Lung microvascular endothelial cell (primary cell): ENCODE measurements at regions not wholly inside any gene's neighbourhood (a gene's known extent, or its start where the extent isn't known, plus 50 kb on each side); places are given as distances from the start of the nearest gene placed in this dataset.

Source experiments
- DNase-seq, 2 donors: peaks; one replicate each; pipeline versions ENCODE4 v3.0.0 to v3.0.0-alpha.2; 2010; ENCODE audit warnings: low read depth in 2 of 2

DNA sequence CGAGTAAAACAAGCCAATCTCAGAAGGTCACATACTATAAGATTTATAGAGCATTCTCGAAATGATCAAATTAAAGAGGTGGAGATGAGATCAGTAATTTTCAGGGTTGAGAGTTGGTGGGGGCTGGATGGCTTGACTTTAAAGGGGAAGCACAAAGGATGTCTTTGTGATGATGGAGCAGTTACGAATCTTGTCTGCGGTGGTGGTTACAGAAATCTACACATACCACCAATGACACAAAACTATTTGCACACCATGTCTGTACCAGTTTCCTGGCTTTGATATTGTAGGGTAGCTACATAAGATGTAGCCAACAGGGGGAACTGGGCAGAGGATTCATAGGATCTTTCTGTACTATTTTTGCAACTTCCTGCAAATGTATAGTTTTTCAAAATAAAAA, 190.6 kb upstream of the SMIM21 start:
- no peak for DNase-seq

DNA sequence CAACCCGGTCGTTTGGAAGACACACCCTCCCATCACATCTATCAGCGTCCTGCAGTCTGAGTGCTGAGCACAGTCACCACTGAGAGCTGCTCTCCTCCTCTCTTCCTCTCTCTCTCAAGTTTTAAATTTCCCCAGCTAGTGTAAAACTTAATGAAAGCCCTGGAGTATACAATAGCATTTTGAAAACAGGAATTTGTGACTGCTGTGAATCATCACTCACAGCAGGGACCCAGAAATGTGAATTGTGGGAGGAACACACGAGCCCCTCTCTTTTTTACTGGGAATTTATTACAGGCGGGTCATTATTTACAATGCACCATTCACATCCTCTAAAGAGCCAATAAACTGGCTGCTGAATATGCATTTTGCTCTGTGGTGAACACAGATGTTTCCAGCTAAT, 185.0 kb upstream of the SMIM21 start:
- no peak for DNase-seq

DNA sequence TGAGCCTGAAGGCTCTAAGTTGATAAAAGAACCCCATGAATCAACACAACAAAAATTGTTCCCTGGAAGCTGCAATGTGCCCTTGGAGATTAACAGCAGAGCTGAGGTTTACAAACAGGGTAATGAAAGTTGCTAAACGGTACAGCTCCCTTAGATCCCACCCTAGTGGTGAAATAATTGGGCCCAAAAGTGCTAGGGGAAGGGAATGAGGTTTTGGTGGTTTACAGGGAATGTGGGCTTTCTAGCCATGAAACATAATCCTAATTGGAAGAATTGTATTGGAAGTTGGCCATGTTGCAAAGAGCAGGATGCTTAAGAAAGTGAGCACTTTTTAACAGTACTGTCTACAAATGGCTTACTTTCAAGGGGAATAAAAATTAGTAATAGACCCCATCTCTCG, 180.2 kb upstream of the SMIM21 start:
- DNase-seq: no peak

DNA sequence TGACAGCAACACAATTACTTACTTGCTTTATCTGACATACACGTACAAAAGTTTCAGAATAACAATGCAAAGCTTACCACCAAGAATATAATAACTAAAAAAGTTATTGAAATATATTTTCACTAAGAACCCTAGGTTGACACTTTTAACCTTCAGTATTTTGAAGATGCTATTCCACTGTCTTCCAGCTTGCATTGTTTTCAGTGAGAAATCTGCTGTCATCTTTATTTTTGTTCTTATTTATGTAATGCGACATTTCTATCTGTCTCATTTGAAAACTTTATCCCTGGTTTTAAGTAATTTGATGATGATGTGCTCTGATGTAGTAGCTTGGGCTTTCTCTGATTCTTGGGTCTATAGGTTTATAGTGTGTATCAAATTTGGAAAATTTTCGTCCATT, 165.0 kb upstream of the SMIM21 start:
- no peak for DNase-seq

DNA sequence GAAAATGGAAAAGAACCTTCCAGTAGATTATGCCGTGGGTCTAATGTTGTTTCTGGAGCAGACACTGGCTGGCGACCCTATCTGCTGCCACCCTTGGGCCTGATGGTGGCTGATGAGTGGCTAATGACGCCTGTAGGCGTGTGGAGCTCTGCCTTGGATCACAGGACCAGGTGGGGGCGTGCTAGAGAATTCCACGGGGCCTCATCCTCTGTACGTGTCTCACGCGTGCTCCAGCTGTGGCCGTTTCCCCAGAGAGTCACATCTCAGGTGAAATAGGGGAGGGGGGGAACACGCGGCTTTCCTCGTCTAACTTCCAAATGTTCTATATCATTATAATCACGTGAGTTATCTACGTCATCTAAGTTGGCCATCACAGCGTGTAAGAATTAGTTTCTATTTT, 160.9 kb upstream of the SMIM21 start:
- no peak for DNase-seq

DNA sequence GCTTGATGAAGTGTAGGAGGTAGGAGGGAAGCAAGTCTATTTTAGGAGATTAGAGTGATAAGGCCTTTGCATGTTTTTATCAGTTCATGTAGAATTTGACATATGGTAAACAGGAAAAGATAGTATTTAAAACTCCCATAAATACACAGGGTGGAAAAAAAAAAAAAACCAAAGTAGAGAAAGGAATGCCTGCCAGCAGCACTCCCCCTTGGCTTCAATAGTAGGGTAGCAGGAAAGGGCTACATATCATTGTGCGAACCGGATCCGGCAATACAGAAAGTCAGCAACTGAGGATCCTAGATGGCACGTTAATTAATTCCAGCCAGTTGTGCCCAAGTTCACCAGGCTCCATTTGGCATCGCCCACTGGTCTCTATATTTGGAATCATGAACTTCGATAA, 159.6 kb upstream of the SMIM21 start:
- peak in 1 of 2 donors; percentile 3 for DNase-seq

DNA sequence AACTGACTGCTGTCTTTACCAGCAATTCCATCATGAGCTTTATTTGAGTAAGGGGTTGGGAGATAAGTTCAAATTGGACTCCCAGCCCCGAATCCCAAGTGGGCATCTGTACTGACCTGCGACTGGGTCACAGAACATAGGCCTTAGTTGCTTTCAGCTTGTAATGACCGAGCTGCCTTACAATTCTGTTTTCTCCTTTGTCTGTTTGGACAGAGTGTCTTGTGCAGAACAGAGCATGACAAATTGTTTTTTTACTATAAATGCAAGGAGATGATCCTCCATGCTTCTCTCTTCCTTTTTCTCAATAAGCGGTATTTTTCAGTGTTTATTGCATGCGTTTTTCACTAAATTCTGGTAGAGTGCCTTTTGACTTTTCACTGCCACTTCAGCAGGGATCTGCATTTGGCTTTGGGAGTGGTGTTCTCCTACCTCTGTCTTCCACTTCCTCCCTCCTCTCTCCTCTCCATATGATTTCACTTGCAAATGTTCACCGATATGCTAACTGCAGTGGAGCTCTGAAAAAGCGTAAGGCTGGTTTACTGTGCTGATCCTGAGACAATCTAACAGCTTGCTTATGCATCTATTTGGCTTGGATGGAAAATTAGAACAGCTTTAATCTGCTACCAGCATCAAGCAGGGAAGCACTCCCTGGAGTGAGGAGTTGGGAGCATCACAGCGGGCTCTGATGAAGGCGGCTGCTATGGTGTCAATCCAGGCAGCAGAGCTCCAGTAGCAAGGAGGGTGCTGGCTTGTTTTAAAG, 158.8 kb upstream of the SMIM21 start:
- no peak for DNase-seq

DNA sequence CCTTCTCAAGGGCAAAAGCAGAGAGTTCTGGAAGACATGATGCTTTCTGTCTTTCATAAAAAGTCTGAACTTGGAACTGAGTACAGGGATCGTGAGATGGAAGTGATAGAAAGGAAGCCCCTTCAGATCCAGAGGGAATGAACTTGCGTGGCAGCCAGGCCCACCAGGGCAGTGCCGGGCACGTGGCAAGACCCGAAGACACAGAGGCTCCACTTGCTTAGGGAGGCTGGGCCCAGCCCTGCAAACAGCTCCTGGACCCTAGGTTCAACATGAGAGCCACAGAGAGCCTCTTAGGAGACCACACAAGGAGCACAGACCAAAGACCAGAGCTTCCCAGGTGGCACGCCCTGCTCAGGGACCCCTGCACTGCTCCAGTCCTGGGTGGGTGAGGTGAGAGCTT, 155.4 kb upstream of the SMIM21 start:
- DNase-seq: no peak

DNA sequence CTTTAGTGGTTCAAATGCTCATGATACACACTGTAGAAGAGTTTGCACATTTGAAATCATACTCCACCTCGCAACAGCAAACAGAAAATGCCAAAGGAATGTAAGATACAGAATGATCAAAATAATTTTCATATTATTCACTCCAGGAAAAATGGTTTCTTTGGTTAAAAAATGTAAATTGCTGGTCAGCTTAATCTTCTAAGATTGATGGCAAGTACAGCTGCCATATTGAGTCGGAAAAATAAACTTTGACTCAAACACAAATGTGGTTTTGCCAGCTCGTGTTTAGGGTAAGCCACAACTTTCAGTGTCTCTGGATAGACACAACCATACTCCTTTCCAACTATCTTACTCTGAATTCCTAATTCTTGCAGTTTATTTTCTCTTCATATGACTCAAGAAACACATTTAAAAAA, 154.9 kb upstream of the SMIM21 start:
- DNase-seq: no peak

DNA sequence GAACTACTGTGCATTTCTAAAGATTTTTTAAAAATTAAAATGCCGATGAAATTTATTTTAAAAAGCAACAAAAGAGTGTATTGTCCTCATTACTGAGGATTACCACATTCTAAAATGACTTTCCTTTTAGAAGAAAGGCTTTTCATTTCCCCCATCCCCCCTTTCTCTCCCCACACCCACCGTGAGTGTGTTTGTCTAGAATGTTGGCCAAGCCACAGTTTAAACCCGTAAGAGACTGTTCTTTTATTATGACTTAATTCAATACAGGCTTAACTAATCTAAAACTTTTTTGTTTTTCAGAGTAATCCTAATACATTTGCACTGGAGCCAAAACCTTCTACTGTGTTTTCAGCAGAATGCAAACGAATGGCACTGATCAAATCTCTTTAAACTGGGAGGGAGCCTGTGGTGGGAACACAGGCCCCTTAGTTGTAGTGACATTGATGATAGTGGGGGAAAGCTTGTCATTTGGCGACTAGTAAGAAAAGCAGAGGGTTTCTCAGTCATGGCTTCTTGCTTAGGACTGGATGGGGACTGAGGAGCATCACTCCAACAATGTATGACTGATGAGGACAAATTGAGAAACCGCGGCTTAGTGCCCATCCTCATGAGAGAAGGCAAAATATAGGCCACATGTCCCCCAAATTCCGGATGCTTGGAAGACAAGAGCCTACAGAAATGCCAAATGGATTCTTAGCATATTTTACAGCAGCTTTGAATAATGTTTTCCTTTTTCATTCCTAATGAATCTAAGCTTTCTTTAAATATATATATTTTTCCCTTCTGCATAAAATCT, 154.0 kb upstream of the SMIM21 start:
- DNase-seq: no peak

DNA sequence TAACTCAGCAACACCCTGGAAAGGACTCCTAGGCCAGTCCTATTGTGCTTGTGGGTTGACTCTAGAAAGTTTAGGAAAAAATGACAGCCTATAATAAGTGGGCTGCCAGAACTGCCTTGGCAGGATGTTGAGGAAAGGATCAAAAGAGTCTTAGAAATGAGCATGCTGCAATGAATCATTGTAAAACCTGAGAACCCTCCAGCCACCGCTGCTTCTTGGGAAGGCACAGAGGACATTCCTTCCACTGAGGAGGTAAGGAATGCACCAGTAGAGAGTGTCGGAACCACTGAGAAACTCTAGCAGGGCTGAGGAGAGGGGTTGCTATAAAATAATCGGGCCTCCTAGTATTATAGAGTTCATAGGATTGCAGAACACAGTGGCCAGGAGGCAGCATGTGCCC, 146.7 kb upstream of the SMIM21 start:
- no peak for DNase-seq

DNA sequence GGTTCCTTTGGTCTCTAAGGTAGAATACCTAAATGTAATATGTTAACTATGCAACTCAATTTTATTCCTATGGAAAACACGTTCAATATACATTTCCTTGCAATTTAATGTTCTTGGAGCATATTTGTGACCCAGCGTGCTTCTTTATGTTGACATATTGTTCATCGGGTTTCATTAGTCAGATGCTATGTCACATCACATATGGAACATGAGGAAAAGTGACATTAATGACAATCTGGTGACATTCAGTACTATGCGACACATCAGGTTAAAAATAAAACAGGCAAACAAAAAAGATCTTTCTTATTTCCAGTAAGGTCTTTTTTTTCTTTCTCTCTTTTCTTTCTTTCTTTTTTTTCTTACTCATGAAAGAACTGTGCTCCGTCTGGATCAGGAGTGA, 135.6 kb upstream of the SMIM21 start:
- no peak for DNase-seq

DNA sequence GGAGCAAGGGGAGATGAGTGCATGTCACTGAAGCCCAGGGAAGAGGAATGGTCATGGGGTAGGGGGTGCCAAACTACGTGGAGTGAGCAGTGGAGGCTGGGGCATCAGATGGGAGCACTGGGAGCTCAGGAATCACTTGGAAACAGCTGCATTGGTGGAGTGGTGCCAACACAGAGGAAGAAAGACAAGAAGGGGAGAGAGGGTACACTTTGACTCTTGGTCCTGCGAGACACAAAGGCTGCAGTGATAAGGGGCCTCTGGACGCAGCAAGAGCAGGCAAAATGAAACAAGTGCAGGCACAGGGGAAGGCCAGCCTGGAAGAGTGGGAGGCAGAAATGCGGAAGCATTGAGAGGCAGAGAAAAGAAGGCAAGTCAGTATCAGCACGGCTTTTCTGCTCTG, 134.7 kb upstream of the SMIM21 start:
- no peak for DNase-seq

DNA sequence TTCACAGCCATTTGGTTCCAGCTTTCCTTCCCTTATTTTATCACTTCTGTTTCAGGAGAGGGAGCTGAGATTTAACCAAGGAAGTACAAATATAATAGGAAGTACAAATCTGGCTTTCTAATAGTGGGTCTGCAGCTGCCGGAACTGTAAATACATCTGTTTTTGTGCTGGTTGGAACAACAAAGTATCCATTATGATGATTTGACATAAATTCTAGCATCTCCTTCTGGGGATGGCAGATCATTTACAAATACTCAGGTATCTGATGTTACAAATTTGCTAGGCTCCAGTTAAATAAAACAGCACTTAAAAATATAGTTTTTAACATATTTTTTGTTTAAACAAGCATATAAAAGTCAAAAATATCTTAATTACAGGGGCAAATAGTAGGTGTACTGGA, 131.3 kb upstream of the SMIM21 start:
- no peak for DNase-seq

DNA sequence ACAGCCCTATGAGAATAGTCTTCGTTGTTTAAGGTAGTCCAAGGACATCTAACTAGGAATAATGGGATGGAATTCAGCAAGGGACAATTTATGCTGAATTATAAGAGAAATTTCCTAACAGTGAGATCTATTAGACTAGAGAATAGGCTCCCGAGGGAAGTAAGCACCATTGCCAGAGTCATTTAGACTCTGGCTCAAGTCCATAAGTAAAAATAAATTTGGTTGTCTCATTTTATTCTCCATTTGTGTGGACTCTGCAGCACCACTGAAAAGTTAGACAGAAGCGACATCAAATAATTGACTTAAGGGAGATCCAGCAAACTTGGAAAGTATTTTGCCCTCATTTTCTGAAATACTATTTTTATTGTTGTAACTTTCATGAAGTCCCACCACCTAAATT, 129.3 kb upstream of the SMIM21 start:
- no peak for DNase-seq

DNA sequence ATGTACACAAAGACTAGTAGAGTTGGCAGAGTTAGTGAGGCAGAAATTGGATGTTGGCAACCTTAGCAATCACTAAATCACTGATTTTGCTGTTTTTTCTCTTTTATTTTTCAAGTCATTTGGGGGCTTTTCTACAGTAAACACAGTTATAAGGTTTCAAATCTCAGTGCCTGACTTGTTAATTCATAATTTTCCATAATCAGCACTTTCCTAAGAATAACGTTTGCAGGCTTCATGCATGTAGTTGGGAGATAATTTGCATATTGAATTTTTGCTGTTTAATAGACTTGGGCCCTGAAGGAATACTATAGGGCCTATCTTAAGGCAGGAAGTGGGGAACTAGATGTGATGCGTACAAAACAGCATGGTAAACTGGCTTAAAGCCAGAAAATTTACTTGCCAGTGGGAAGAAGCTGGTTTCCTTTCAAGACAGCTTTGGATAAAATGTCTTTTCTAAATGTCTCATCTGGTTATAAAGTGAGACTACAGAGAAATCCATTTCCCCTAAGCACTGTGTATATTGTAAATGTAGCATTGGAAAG, 127.2 kb upstream of the SMIM21 start:
- no peak for DNase-seq

DNA sequence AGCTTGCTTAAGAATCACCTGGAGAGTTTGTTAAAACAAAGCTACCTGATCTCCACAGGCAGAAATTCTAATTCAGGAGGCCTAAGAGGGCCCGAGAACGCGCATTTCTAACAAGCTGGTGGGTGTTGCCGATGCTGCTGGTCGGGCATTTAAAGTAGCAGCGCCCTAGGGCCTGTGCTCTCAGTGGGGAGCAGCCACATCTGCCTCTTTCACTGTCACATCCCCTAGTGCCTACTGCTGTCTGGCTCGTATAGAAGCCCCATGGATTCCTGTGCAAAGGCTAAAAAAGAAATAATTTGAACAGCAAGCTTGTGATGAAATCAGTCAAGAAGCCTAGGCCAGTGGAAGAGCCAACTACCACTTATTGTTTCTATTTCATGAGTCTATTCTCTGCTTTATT, 126.7 kb upstream of the SMIM21 start:
- DNase-seq: no peak

DNA sequence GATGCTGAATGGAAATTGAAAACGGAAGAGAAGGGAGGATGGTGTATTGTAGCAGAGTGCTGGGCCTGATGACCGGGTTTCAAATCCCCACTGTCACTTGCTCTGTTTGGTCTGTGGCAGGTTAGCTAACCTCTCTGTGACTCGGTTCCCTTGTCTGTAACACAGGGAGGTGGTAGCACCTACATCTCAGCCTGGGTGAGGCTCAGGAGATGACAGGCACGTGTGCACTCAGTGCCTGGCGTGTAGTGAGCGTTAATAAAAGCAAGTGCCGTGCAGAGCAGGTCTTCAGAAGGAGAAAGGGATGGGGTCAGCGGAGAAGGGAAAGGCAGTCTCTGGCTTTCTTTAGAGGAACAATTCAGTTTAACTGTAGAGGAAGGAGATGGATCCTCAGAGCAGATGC, 125.5 kb upstream of the SMIM21 start:
- DNase-seq: no peak

DNA sequence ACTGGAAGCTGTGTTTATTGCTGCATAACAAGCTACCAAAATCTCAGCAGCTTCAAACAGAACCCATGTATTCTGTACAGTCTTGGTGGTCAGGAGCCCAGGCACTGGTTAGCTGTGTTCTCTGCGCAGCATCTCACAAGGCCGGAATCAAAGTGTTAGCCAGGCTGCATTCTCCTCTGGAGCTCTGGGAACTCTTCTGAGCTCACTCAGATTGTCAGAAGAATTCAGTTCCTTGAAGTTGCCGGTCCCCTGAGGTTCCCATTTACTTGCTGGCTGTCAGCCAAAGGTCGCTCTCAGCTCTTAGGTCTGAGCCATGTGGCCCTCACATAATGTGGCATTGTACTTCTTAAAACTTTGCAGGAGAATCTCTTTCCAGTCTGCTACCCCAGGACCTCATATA, 123.6 kb upstream of the SMIM21 start:
- DNase-seq: no peak

DNA sequence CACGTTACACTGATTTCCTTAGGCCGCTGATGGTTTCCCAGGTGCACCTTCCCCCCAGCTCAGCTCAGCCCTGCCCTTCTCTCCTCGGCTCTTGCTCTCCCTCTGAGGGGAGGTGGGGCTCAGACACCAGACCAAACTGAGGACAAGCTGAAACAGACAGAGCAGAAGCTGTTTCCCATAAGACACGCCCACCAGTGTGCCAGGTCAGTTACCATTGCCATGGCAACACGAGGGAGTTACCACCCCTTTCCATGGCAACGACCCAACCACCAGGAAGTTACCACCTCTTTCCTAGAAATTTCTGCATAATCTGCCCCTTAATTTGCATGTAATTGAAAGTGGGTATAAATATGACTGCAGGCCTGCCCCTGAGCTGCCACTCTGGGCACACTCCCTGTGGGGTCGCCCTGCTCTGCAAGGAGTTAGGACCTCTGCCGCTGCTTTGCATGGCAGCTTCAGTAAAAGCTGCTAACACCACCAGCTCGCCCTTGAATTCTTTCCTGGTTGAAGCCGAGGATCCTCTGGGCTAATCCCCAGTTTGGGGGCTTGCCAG, 120.9 kb upstream of the SMIM21 start:
- no peak for DNase-seq

DNA sequence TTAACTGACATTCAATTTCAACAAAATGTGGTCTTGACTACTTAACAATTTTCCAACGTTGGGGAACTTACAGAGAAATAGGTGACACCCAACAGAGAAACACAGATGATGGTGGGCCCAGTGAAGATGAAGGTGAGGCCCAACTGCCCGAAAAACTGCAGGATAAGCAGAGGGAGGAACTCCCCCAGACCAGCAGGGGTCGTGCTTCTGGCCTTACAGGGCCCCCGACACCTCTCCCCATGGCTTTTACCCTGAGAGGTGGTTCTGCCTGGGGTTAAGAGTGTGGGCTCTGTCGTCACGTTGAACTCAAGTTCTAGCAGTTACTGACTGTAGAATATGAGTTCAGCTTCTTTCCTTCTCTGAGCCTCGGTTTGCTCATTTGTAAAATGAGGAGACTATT, 119.5 kb upstream of the SMIM21 start:
- no peak for DNase-seq

DNA sequence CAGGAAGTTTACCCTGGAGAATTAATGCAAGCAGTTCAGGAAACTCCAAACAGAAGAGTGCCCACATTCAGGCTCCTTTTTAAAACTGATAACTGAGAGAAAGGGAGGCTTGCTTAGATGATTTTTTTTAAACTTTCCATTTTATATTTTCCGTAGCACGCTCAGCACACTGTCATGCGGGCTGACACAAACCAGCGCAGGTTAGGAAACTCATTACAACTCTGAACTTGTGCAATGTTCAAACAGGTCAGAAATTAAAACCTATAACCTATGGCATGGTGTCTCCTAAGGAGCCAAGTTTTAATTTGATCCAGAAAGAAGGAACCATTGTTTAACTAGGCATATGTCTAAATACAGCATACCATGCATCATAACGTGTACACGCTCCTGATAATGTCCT, 117.7 kb upstream of the SMIM21 start:
- no peak for DNase-seq

DNA sequence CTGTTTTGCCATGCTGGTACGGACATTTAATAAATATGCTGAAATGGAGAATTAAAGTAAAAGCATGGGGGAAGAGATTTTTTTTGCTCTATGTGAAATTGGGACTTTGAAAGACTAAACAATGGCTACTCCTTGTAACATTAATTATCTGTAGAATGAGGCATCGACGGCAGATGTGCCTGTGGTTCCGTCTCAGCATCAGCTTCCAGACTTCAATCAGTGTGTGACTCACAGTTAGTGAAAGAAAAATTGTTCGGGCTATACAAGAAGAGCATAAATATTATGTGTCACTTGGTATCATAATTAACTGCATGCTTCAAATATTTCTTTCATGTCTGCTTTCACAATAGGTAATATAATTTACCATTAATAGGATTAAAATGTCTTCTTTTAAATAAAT, 117.0 kb upstream of the SMIM21 start:
- DNase-seq: no peak
